Stimulated activated CD4-positive, alpha-beta T cell treated with anti-CD3 and anti-CD28 coated beads, Interleukin-1b, Interleukin-23, amount 100 ng/mL, for 24 hours (primary cell): ENCODE measurements at regions not wholly inside any gene's neighbourhood (a gene's known extent, or its start where the extent isn't known, plus 50 kb on each side); places are given as distances from the start of the nearest gene placed in this dataset.

ENCODE experiments used
- DNase-seq, 4 experiments: peaks; one replicate each; pipeline ENCODE4 v3.0.0-alpha.2; 2020; ENCODE audit warnings: low read depth in 4 of 4, low spot score in 1 of 4

- no peak for DNase-seq
These were observed 607.4 kb upstream of the FAM241A start for GRCh38 chr4:111537871-111538270.

DNA sequence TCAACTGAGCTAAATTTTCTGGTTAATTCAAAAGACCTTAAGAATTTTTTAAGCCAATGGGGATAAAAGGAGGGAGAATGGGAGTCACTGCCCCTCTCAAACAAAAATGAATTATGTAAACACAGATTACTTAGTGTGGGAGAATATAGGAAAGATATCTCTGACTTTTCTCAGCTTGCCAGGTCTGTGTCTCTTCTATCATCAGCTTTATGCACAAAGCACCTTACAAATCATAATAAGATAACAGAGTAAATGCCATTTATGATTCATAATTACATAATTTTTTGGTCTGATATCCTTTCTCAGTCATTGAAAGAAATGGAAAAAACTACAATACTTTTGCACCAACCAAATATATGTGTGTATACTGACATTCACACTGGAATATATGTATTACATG, 604.6 kb upstream of the FAM241A start:
- no peak for DNase-seq

GRCh38 chr4:111542056-111542455, 603.2 kb upstream of the FAM241A start:
- DNase-seq: no peak

- DNase-seq: no peak
These were observed 598.4 kb upstream of the FAM241A start for GRCh38 chr4:111546881-111547280.

DNA sequence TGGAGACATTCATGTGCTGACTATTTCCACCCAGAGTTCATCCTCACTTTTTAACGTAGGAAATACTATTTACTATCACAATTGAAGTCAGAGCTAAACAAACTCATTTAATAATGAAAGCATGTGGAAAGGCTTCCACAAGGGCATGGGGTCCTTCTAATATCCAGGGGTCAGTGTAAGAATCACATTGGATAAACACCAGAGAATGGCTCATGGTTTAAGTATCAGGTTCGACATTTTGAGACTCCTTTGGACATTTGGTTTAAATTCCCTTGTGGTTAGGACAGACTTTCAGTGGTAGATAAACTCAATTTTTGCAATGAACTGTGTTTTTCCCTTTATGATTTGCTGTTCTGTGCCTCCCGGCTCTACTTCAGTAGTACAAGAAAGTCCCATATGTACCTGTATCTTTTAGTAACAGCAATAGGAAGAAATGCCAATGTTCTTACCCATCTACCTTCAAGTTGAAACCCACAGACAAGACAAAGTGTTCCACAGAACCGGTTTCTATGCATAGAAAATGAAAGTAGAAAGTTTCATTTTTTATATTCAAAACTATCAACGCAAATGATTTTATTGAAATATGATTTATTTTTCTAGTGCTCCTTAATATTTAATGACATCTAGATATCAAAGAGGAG, 589.0 kb upstream of the FAM241A start:
- DNase-seq: no peak

- DNase-seq: no peak
These were observed 588.4 kb upstream of the FAM241A start for GRCh38 chr4:111556851-111557250.

- no peak for DNase-seq
These were observed 582.4 kb upstream of the FAM241A start for GRCh38 chr4:111562826-111563225.

GRCh38 chr4:111572470-111572869, 572.8 kb upstream of the FAM241A start:
- no peak for DNase-seq

DNA sequence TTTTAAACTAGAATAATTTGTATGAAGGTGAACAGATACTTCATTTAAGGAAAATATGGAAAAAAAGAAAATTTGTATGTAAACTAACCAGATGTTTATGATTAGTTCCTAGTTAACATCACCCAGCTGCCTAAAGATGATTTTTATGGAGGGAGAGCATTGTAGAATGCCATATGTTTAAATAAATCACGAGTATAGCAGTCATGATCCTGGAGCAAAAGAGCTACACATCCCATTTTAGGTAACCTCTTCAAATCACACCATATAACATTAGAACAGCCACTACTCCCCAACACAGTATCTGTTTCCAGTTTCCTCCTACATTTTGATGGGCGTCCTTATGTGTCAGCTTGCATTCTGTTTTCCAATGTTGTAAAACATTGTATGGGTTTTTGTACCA, 571.9 kb upstream of the FAM241A start:
- DNase-seq: no peak

- no peak for DNase-seq
These were observed 565.5 kb upstream of the FAM241A start for GRCh38 chr4:111579767-111580166.

DNA sequence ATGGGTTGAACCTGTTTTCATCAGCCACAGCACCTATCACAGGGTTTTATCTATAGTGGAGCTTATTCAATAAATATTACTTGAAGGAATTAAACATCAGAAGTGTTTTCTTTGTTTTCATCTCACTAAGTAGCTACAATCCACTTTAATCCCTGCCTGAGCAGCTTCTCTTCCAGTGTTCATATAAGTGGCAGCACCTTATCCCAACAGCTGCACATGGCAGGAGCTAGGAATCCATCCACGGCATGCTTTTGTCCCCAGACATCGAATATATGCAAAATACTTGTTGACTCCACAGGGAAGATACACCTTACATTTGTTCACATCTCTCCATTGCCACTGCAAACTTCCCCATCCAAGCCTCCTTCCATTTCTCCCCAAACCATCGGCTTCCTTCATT, 549.8 kb upstream of the FAM241A start:
- no peak for DNase-seq

GRCh38 chr4:111596491-111596890, 548.8 kb upstream of the FAM241A start:
- no peak for DNase-seq

DNA sequence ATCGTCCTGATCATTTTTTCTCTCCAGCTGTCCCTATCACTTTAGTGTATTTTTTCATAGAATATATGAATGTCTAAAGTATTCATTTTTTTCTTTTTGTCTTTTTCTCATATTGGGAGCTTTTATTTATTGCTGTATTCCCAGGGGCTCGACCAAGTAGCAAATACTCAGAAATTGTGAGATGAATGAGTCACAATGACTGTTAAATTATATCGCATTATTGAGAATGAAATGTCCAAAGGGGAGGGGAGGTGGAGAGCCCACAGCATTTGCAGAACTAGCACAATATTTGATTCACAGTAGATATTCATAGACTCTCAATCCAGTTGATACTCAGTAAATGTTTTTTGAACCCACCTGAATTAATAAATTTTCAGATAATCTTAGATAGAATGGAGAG, 543.6 kb upstream of the FAM241A start:
- no peak for DNase-seq

- no peak for DNase-seq
These were observed 542.4 kb upstream of the FAM241A start for GRCh38 chr4:111602848-111603247.

- DNase-seq: no peak
These were observed 540.1 kb upstream of the FAM241A start for GRCh38 chr4:111605111-111605510.

GRCh38 chr4:111610681-111611080, 534.6 kb upstream of the FAM241A start:
- no peak for DNase-seq

- no peak for DNase-seq
These were observed 526.3 kb upstream of the FAM241A start for GRCh38 chr4:111618908-111619307.

GRCh38 chr4:111628437-111628836, 516.8 kb upstream of the FAM241A start:
- no peak for DNase-seq

GRCh38 chr4:111630705-111631104, 514.5 kb upstream of the FAM241A start:
- DNase-seq: no peak

DNA sequence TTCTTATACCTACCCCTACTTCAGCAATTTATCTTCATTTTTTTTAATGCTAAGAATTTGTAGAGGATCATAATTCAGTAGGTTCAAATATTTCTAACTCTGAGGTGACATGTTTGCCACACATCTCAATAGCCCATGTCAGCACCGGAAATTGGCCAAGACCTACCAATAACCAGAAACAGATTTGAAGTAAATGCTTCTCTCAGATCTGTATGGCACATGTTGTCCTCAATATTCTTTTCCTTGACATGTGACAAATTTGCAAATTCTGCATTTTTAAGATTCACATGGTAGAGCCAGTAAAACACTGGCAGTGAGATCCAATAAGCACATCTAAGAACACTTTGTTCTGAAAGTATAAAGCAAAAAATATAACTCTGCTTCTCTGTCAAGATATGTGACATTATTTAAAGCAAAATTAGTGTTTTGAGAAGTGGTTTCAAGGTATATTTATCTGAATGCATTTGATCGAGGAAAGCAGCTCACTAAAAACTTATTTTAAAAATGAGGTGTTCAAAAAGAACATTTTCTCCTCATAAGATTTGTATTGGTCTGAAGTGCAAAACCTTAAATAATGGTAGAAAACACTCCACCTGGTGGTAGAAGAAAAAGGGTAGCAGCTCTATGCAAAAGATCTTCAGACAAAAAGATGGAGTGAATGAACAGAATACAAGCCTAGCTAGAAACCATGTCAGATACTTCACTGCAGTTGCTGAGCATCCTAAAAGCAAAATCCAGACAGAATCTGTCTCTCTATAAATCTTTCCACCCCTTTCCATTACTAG, 513.8 kb upstream of the FAM241A start:
- DNase-seq: no peak

DNA sequence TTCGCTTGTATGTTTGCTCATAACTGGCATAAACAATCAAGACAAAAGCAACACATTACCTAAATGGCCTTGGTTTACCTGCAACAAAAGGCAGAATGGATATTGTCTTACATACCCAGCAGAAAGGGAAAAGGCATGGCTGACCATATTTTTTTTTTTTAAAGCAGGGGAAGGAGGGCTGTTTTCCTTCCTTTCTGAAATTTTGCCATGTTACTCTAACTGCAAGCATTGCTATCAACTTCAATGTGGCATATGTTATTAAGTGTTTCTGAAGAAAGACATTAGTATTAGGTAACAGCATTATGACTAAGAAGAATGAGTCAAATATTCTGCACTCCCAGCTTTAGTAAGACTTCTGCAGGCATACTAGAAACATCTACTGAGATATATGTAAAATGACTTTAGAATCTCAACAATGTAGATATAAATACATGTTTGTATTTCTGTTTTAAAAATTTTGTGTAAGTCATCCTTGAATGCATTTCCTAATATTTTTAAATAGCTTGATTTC, 512.6 kb upstream of the FAM241A start:
- no peak for DNase-seq

GRCh38 chr4:111633663-111634266, 511.5 kb upstream of the FAM241A start:
- DNase-seq: no peak
